NB4 (cell line): ENCODE measurements at regions not wholly inside any gene's neighbourhood (a gene's known extent, or its start where the extent isn't known, plus 50 kb on each side); places are given as distances from the start of the nearest gene placed in this dataset.

Experiments
- POLR2A ChIP-seq: IDR thresholded peaks from 2 replicates; pipeline ENCODE4 v1.6.1; 2011; ENCODE audit warnings: mild to moderate bottlenecking; ENCODE audit not compliant: insufficient read length; ENCODE audit errors: extremely low read depth
- TF ChIP-seq, protein P1 (sequence below): IDR thresholded peaks from one replicate; pipeline ENCODE4 v1.5.1; 2012; ENCODE audit warnings: low read depth, low read length

GRCh38 chr10:78383378-78384048, 349.9 kb downstream of the RPS24 start:
- TF ChIP-seq, protein P1, sequence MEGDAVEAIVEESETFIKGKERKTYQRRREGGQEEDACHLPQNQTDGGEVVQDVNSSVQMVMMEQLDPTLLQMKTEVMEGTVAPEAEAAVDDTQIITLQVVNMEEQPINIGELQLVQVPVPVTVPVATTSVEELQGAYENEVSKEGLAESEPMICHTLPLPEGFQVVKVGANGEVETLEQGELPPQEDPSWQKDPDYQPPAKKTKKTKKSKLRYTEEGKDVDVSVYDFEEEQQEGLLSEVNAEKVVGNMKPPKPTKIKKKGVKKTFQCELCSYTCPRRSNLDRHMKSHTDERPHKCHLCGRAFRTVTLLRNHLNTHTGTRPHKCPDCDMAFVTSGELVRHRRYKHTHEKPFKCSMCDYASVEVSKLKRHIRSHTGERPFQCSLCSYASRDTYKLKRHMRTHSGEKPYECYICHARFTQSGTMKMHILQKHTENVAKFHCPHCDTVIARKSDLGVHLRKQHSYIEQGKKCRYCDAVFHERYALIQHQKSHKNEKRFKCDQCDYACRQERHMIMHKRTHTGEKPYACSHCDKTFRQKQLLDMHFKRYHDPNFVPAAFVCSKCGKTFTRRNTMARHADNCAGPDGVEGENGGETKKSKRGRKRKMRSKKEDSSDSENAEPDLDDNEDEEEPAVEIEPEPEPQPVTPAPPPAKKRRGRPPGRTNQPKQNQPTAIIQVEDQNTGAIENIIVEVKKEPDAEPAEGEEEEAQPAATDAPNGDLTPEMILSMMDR = no peak
- TF ChIP-seq POLR2A = no peak
